ENCODE measurements at regions not wholly inside any gene's neighbourhood (a gene's known extent, or its start where the extent isn't known, plus 50 kb on each side); places are given as distances from the start of the nearest gene placed in this dataset.

- TF ChIP-seq EP300 (IDR thresholded peaks at IDR 0.05) (no peak), CTCF (IDR thresholded peaks at IDR 0.05) (no peak)
Measured at GRCh38 chr12:92440072-92440471, 262.7 kb upstream of the PLEKHG7 start.
